GM23338 (cell line): ENCODE measurements at regions not wholly inside any gene's neighbourhood (a gene's known extent, or its start where the extent isn't known, plus 50 kb on each side); places are given as distances from the start of the nearest gene placed in this dataset.

Experiments
- ATAC-seq: fragments of 200-7000 bp; cut with Tn5 transposase; 3 replicates; pipeline ENCODE4 v1.9.1; 2020
- DNase-seq: peaks from one replicate; pipeline ENCODE4 v3.0.0-alpha.2; 2015; ENCODE audit warnings: low spot score
- H2AFZ ChIP-seq: fragments of 200-600 bp; sonication (generic); 2 replicates; pipeline ENCODE4 v1.8.0; 2016; ENCODE audit warnings: antibody characterized with exemption, mild to moderate bottlenecking, moderate library complexity
- H3F3A ChIP-seq: fragments of 200-600 bp; sonication (generic); replicated peaks from 2 replicates; pipeline ENCODE4 v1.8.0; 2017; ENCODE audit warnings: antibody characterized with exemption, mixed run types, low read depth
- H3K27ac ChIP-seq: fragments of 200-600 bp; sonication (generic); 2 replicates; pipeline ENCODE4 v1.6.1; 2016; ENCODE audit warnings: low read depth
- H3K27me3 ChIP-seq: fragments of 200-600 bp; sonication (generic); 2 replicates; pipeline ENCODE4 v1.8.0; 2016; ENCODE audit warnings: mild to moderate bottlenecking, mixed run types, moderate library complexity; ENCODE audit not compliant: insufficient read depth
- H3K36me3 ChIP-seq: fragments of 200-600 bp; sonication (generic); 2 replicates; pipeline ENCODE4 v1.8.0; 2016; ENCODE audit warnings: mild to moderate bottlenecking; ENCODE audit not compliant: insufficient read depth
- H3K4me1 ChIP-seq: fragments of 200-600 bp; sonication (generic); 2 replicates; pipeline ENCODE4 v1.8.0; 2016; ENCODE audit warnings: mild to moderate bottlenecking, moderate library complexity; ENCODE audit not compliant: insufficient read depth
- H3K4me2 ChIP-seq: fragments of 200-600 bp; sonication (generic); 2 replicates; pipeline ENCODE4 v1.7.1; 2017; ENCODE audit warnings: mixed run types
- H3K4me3 ChIP-seq: fragments of 200-600 bp; sonication (generic); 2 replicates; pipeline ENCODE4 v1.6.1; 2016; ENCODE audit warnings: mixed run types
- H3K79me2 ChIP-seq: fragments of 200-600 bp; sonication (generic); replicated peaks from 2 replicates; pipeline ENCODE4 v1.8.0; 2017; ENCODE audit warnings: mild to moderate bottlenecking; ENCODE audit not compliant: insufficient read depth
- H3K9me2 ChIP-seq: fragments of 200-600 bp; sonication (generic); 2 replicates; pipeline ENCODE4 v1.8.0; 2017; ENCODE audit not compliant: insufficient read depth
- H4K20me1 ChIP-seq: fragments of 200-600 bp; sonication (generic); replicated peaks from 2 replicates; pipeline ENCODE4 v1.8.0; 2017; ENCODE audit warnings: mild to moderate bottlenecking; ENCODE audit not compliant: insufficient read depth
- H3K27ac Mint-ChIP-seq: 2 replicates; pipeline ENCODE4 v1.8.0; 2020; ENCODE audit warnings: inconsistent platforms, mild to moderate bottlenecking, moderate library complexity, mixed read lengths
- H3K27me3 Mint-ChIP-seq: 3 replicates; pipeline ENCODE4 v1.8.0; 2022; ENCODE audit warnings: low read depth, mild to moderate bottlenecking, moderate library complexity, mixed read lengths, inconsistent platforms; ENCODE audit not compliant: insufficient read depth, poor library complexity
- H3K36me3 Mint-ChIP-seq: 3 replicates; pipeline ENCODE4 v1.8.0; 2021; ENCODE audit warnings: low read depth, mild to moderate bottlenecking, inconsistent platforms, moderate library complexity, mixed read lengths
- H3K4me1 Mint-ChIP-seq: 3 replicates; pipeline ENCODE4 v1.8.0; 2020; ENCODE audit warnings: mild to moderate bottlenecking, inconsistent platforms, mixed read lengths
- H3K4me3 Mint-ChIP-seq: 3 replicates; pipeline ENCODE4 v1.8.0; 2021; ENCODE audit warnings: moderate library complexity, mild to moderate bottlenecking, inconsistent platforms, mixed read lengths
- H3K9me3 Mint-ChIP-seq: 3 replicates; pipeline ENCODE4 v1.8.0; 2020; ENCODE audit warnings: moderate library complexity, mild to moderate bottlenecking, inconsistent platforms, mixed read lengths
- CREB1 ChIP-seq: fragments of 250-450 bp; sonication (Bioruptor Pico); IDR thresholded peaks from 2 replicates; pipeline ENCODE4 v1.5.0; 2020; ENCODE audit warnings: low read depth, mild to moderate bottlenecking, moderate library complexity
- CTCF ChIP-seq, 2 experiments: fragments of 200-600 bp in 1 of 2; sonication (generic) in 1 of 2; conservative IDR thresholded peaks; 2 replicates each; pipeline versions ENCODE4 v1.5.1 to v1.6.1; 2016 to 2017; ENCODE audit warnings: antibody characterized with exemption in 2 of 2, low read depth in 2 of 2, mild to moderate bottlenecking in 2 of 2, moderate library complexity in 1 of 2
- EZH2 ChIP-seq: fragments of 200-600 bp; sonication (generic); IDR thresholded peaks from one replicate; pipeline ENCODE4 v1.8.0; 2017; ENCODE audit warnings: antibody characterized with exemption, mild to moderate bottlenecking, low read depth; ENCODE audit not compliant: unreplicated experiment
- EZH2phosphoT487 ChIP-seq: fragments of 200-600 bp; sonication (generic); IDR thresholded peaks from one replicate; pipeline ENCODE4 v1.8.1; 2018; ENCODE audit warnings: antibody characterized with exemption; ENCODE audit not compliant: unreplicated experiment
- JUNB ChIP-seq: IDR thresholded peaks from one replicate; pipeline ENCODE4 v1.6.1; 2016; ENCODE audit warnings: antibody characterized with exemption; ENCODE audit not compliant: unreplicated experiment
- NANOG ChIP-seq: IDR thresholded peaks from 2 replicates; pipeline ENCODE4 v1.6.1; 2016; ENCODE audit warnings: antibody characterized with exemption, borderline replicate concordance
- POLR2AphosphoS5 ChIP-seq: IDR thresholded peaks from 2 replicates; pipeline ENCODE4 v1.6.1; 2016; ENCODE audit warnings: antibody characterized with exemption, low read depth
- REST ChIP-seq: IDR thresholded peaks from one replicate; pipeline ENCODE4 v1.6.1; 2018; ENCODE audit warnings: antibody characterized with exemption; ENCODE audit not compliant: unreplicated experiment
- STAT1 ChIP-seq: IDR thresholded peaks from one replicate; pipeline ENCODE4 v1.6.1; 2016; ENCODE audit warnings: antibody characterized with exemption; ENCODE audit not compliant: unreplicated experiment
- ZNF114 ChIP-seq: fragments of 250-450 bp; sonication (Bioruptor Pico); IDR thresholded peaks from 2 replicates; pipeline ENCODE4 v1.5.0; 2020; ENCODE audit warnings: mild to moderate bottlenecking, moderate library complexity
- ZNF331 ChIP-seq: fragments of 250-450 bp; sonication (Bioruptor Pico); IDR thresholded peaks from 2 replicates; pipeline ENCODE4 v1.5.0; 2020; ENCODE audit warnings: low read depth, mild to moderate bottlenecking, moderate library complexity
- ZNF462 ChIP-seq: fragments of 250-450 bp; sonication (Bioruptor Pico); IDR thresholded peaks from 2 replicates; pipeline ENCODE4 v1.5.0; 2020; ENCODE audit warnings: mild to moderate bottlenecking, moderate library complexity
- TF ChIP-seq, protein P1 (sequence below): IDR thresholded peaks from 2 replicates; pipeline ENCODE4 v1.6.1; 2016; ENCODE audit warnings: antibody characterized with exemption

- no peaks in the 10 kb centered on the region; the same call in 1 of the 2 replicates for H3K4me1 ChIP-seq
- Mint-ChIP-seq H3K4me1 (peaks cover 2% of the 10 kb centered on the region; the same call in 2 of the 3 replicates), H3K9me3 (no peaks in the 10 kb centered on the region), H3K36me3 (no peaks in the 10 kb centered on the region), H3K27me3 (no peaks in the 10 kb centered on the region), H3K27ac (no peak overlapping the region), H3K4me3 (no peak overlapping the region)
- DNase-seq (no peak), ATAC-seq (no peak)
- peaks cover 9% of the 10 kb centered on the region for H3K9me2 ChIP-seq
- H3K79me2 ChIP-seq, result no peaks in the 10 kb centered on the region
- H3K4me2 ChIP-seq, result no peak overlapping the region
- no peak overlapping the region for H3K4me3 ChIP-seq
- no peak overlapping the region for H3K27ac ChIP-seq
- H3K27me3 ChIP-seq, result no peaks in the 10 kb centered on the region
- H3K36me3 ChIP-seq, result no peaks in the 10 kb centered on the region
- no peaks in the 10 kb centered on the region for H3F3A ChIP-seq
- no peaks in the 10 kb centered on the region for H4K20me1 ChIP-seq
- H2AFZ ChIP-seq, result no peak overlapping the region
- TF ChIP-seq EZH2phosphoT487 (no peak), CREB1 (no peak), REST (no peak), NANOG (no peak), ZNF331 (CRISPR knock-in tag) (no peak), EZH2 (no peak), ZNF114 (no peak), JUNB (no peak), CTCF (conservative IDR thresholded peaks at IDR 0.05; ENCODE audit: low read depth in 2 of 2) (no peak), POLR2AphosphoS5 (no peak), STAT1 (no peak), ZNF462 (CRISPR knock-in tag) (no peak)
- TF ChIP-seq, protein P1, sequence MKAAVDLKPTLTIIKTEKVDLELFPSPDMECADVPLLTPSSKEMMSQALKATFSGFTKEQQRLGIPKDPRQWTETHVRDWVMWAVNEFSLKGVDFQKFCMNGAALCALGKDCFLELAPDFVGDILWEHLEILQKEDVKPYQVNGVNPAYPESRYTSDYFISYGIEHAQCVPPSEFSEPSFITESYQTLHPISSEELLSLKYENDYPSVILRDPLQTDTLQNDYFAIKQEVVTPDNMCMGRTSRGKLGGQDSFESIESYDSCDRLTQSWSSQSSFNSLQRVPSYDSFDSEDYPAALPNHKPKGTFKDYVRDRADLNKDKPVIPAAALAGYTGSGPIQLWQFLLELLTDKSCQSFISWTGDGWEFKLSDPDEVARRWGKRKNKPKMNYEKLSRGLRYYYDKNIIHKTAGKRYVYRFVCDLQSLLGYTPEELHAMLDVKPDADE, result no peak
Measured at GRCh38 chr13:50156140-50156539, 140.9 kb downstream of the KCNRG start.
